A549 (cell line): ENCODE measurements at regions not wholly inside any gene's neighbourhood (a gene's known extent, or its start where the extent isn't known, plus 50 kb on each side); places are given as distances from the start of the nearest gene placed in this dataset.

Experiments used
- CBX8 ChIP-seq: fragments of 200-600 bp; sonication (generic); IDR thresholded peaks from 2 replicates; pipeline ENCODE4 v1.6.1; 2016
- CHD2 ChIP-seq: fragments of 150-350 bp; IDR thresholded peaks from 2 replicates; pipeline ENCODE4 v1.6.1; 2014; ENCODE audit warnings: low read length; ENCODE audit not compliant: partially characterized antibody
- FOSL2 ChIP-seq, 2 experiments: fragments of 450-650 bp in 1 of 2; fragments of >200 bp in 1 of 2; sonication (Bioruptor Twin) in 1 of 2; formaldehyde crosslinking; IDR thresholded peaks; 2 replicates each; pipeline versions ENCODE4 v1.5.0 to v1.6.1; 2016 to 2020; ENCODE audit warnings: mild to moderate bottlenecking in 1 of 2, moderate library complexity in 1 of 2
- MAX ChIP-seq: IDR thresholded peaks from 2 replicates; pipeline ENCODE4 v1.6.1; 2012
- NPAS2 ChIP-seq: fragments of 250-450 bp; sonication (Bioruptor Pico); IDR thresholded peaks from 2 replicates; pipeline ENCODE4 v1.8.0; 2022; ENCODE audit warnings: mild to moderate bottlenecking, moderate library complexity, borderline replicate concordance
- POLR2A ChIP-seq: IDR thresholded peaks from 2 replicates; pipeline ENCODE4 v1.6.1; 2012; ENCODE audit warnings: mild to moderate bottlenecking, low read length
- SMC3 ChIP-seq: fragments of >200 bp; sonication (Bioruptor Twin); formaldehyde crosslinking; IDR thresholded peaks from 3 replicates; pipeline ENCODE4 v1.6.1; 2018; ENCODE audit warnings: inconsistent platforms
- SREBF2 ChIP-seq: fragments of 450-650 bp; IDR thresholded peaks from 2 replicates; pipeline ENCODE4 v1.6.1; 2014; ENCODE audit warnings: mild to moderate bottlenecking, moderate library complexity
- ZC3H11A ChIP-seq: fragments of 450-650 bp; IDR thresholded peaks from 2 replicates; pipeline ENCODE4 v1.6.1; 2014; ENCODE audit warnings: antibody characterized with exemption, mild to moderate bottlenecking
- TF ChIP-seq, protein P1 (sequence below): fragments of >200 bp; sonication (Bioruptor Twin); formaldehyde crosslinking; IDR thresholded peaks from 3 replicates; pipeline ENCODE4 v1.5.1; 2016

DNA sequence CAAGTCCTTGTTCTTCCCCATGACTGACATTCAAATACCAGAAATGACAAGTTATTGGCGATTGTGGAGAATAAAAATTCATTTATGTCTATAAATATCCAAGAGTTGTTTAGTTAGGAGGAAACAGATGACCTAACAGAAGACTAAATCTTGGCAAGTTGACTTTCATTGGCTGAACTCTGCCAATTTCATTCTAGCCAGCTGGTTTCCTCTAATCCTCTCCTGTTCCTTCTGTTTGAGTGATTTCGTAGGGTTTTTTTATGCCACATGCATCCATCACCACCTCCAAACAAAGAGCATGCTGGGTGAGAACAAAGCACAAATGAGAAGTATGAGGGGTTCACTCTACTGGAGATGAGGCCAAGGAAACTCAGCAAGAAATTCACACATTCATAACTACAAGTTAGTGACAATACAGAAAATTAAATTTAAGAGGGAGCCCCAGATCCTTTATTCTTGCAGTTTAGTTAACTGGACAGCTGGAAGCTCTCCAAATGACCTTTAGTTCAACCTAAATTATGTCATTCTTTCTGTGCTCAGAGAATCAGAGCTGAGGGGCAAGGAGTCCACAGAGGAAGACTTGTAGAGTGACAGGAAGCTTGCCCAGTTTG, 932.0 kb downstream of the TLE4 start:
- TF ChIP-seq MAX (no peak), CHD2 (no peak), SREBF2 (no peak), CBX8 (no peak), ZC3H11A (no peak), NPAS2 (no peak), POLR2A (no peak), SMC3 (no peak), FOSL2 (IDR thresholded peaks at IDR 0.05) (no peak), FOSL2 (CRISPR knock-in tag; IDR thresholded peaks at IDR 0.05) (no peak)
- TF ChIP-seq, protein P1, sequence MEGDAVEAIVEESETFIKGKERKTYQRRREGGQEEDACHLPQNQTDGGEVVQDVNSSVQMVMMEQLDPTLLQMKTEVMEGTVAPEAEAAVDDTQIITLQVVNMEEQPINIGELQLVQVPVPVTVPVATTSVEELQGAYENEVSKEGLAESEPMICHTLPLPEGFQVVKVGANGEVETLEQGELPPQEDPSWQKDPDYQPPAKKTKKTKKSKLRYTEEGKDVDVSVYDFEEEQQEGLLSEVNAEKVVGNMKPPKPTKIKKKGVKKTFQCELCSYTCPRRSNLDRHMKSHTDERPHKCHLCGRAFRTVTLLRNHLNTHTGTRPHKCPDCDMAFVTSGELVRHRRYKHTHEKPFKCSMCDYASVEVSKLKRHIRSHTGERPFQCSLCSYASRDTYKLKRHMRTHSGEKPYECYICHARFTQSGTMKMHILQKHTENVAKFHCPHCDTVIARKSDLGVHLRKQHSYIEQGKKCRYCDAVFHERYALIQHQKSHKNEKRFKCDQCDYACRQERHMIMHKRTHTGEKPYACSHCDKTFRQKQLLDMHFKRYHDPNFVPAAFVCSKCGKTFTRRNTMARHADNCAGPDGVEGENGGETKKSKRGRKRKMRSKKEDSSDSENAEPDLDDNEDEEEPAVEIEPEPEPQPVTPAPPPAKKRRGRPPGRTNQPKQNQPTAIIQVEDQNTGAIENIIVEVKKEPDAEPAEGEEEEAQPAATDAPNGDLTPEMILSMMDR: no peak
